ENCODE measurements at regions not wholly inside any gene's neighbourhood (a gene's known extent, or its start where the extent isn't known, plus 50 kb on each side); places are given as distances from the start of the nearest gene placed in this dataset.
A peak's percentile ranks its signal among the peaks of the same experiment; 100 is the strongest.

GRCh38 chr10:123517426-123517825 lies 148.7 kb upstream of the GPR26 start:
- Histone ChIP-seq H3K4me3 (ENCODE audit: low read depth, low read length) (no peak overlapping the region), H3K36me3 (ENCODE audit: control insufficient read depth in 2 of 2, insufficient read depth in 1 of 2, low read length in 2 of 2) (no peaks in the 10 kb centered on the region), H3K9me3 (ENCODE audit: control insufficient read depth, insufficient read depth, low read depth, low read length) (no peaks in the 10 kb centered on the region), H3K4me1 (ENCODE audit: control insufficient read depth, insufficient read depth, low read length) (no peaks in the 10 kb centered on the region), H3K27ac (ENCODE audit: extremely low read depth, low read depth, low read length) (no peak overlapping the region)
- CTCF ChIA-PET, result no interaction called here
- POLR2A ChIA-PET, result no interaction called here
- TF ChIP-seq YY2 (tag by site-specific recombination; IDR thresholded peaks at IDR 0.05), result no peak
- TF ChIP-seq ZIC2 (tag by site-specific recombination; IDR thresholded peaks at IDR 0.05), result peak; percentile 24; the same call in 1 of the 2 replicates
- TF ChIP-seq ZBTB1 (tag by site-specific recombination; IDR thresholded peaks at IDR 0.05), result no peak

- Histone ChIP-seq H3K36me3 (ENCODE audit: control insufficient read depth in 2 of 2, insufficient read depth in 1 of 2, low read length in 2 of 2) (no peaks in the 10 kb centered on the region), H3K27ac (ENCODE audit: extremely low read depth, low read depth, low read length) (no peak overlapping the region), H3K9me3 (ENCODE audit: control insufficient read depth, insufficient read depth, low read depth, low read length) (no peaks in the 10 kb centered on the region), H3K4me1 (ENCODE audit: control insufficient read depth, insufficient read depth, low read length) (no peaks in the 10 kb centered on the region), H3K4me3 (ENCODE audit: low read depth, low read length) (no peak overlapping the region)
- POLR2A ChIA-PET, result no interaction called here
- CTCF ChIA-PET, result interaction anchor here (0.6 kb wide), 1 partner anchor 283 kb away, joined by 4 read pairs; no protein-coding TSS in a partner anchor
- TF ChIP-seq ZNF701 (tag by site-specific recombination; IDR thresholded peaks at IDR 0.05) (no peak), WT1 (tag by site-specific recombination; IDR thresholded peaks at IDR 0.05) (no peak), ZNF16 (tag by site-specific recombination; IDR thresholded peaks at IDR 0.05; ENCODE audit: low read depth) (no peak), ZNF610 (tag by site-specific recombination; IDR thresholded peaks at IDR 0.05; ENCODE audit: borderline replicate concordance) (no peak), ZBTB26 (tag by site-specific recombination; optimal IDR thresholded peaks at IDR 0.05) (no peak), ZNF366 (tag by site-specific recombination; conservative IDR thresholded peaks at IDR 0.05) (no peak), ATF2 (tag by site-specific recombination; IDR thresholded peaks at IDR 0.05; ENCODE audit: low read depth) (no peak)
Observed at GRCh38 chr10:123517901-123518300, 148.3 kb upstream of the GPR26 start.

GRCh38 chr10:123518765-123519164 lies 147.4 kb upstream of the GPR26 start:
- Histone ChIP-seq H3K4me3 (ENCODE audit: low read depth, low read length) (no peak overlapping the region), H3K4me1 (ENCODE audit: control insufficient read depth, insufficient read depth, low read length) (no peaks in the 10 kb centered on the region), H3K27ac (ENCODE audit: extremely low read depth, low read depth, low read length) (no peak overlapping the region), H3K9me3 (ENCODE audit: control insufficient read depth, insufficient read depth, low read depth, low read length) (no peaks in the 10 kb centered on the region), H3K36me3 (ENCODE audit: control insufficient read depth in 2 of 2, insufficient read depth in 1 of 2, low read length in 2 of 2) (no peaks in the 10 kb centered on the region)
- ChIA-PET POLR2A (no interaction called here), CTCF (interaction anchor here (0.6 kb wide), 1 partner anchor 1188 kb away, joined by 3 read pairs; no protein-coding TSS in a partner anchor)
- TF ChIP-seq ZNF19 (tag by site-specific recombination; IDR thresholded peaks at IDR 0.05; ENCODE audit: low read depth), result no peak
- no peak for TF ChIP-seq ZNF211 (tag by site-specific recombination; IDR thresholded peaks at IDR 0.05; ENCODE audit: low read depth)
- TF ChIP-seq ZNF140 (tag by site-specific recombination; IDR thresholded peaks at IDR 0.05), result no peak
- TF ChIP-seq GLI4 (tag by site-specific recombination; IDR thresholded peaks at IDR 0.05), result no peak
- TF ChIP-seq ZNF654 (tag by site-specific recombination; IDR thresholded peaks at IDR 0.05; ENCODE audit: low read depth), result no peak
- TF ChIP-seq ZNF311 (tag by site-specific recombination; IDR thresholded peaks at IDR 0.05; ENCODE audit: borderline replicate concordance), result no peak
- no peak for TF ChIP-seq ZNF354C (tag by site-specific recombination; IDR thresholded peaks at IDR 0.05; ENCODE audit: borderline replicate concordance, low read depth)
- TF ChIP-seq ZNF664 (tag by site-specific recombination; IDR thresholded peaks at IDR 0.05), result no peak
- TF ChIP-seq ZIC2 (tag by site-specific recombination; IDR thresholded peaks at IDR 0.05), result no peak
- TF ChIP-seq KLF7 (tag by site-specific recombination; IDR thresholded peaks at IDR 0.05; ENCODE audit: borderline replicate concordance), result no peak
- TF ChIP-seq ZNF2 (tag by site-specific recombination; IDR thresholded peaks at IDR 0.05), result no peak
- no peak for TF ChIP-seq ZNF791 (tag by site-specific recombination; IDR thresholded peaks at IDR 0.05)
- no peak for TF ChIP-seq ZNF843 (tag by site-specific recombination; IDR thresholded peaks at IDR 0.05)
- no peak for TF ChIP-seq ZNF280C (tag by site-specific recombination; IDR thresholded peaks at IDR 0.05)
- TF ChIP-seq BCL11A (tag by site-specific recombination; IDR thresholded peaks at IDR 0.05; ENCODE audit: low read depth), result no peak

All from HEK293 (cell line).